Caco-2 (cell line): ENCODE measurements at regions not wholly inside any gene's neighbourhood (a gene's known extent, or its start where the extent isn't known, plus 50 kb on each side); places are given as distances from the start of the nearest gene placed in this dataset.

ENCODE experiments used
- BruUV-seq: library from RNA; stranded (reverse); fragments of 400-500 nt; replicated peaks from 2 replicates; lab custom pipeline; 2021; lab: Mats Ljungman, UMichigan
- CTCF ChIA-PET: fragments of 300-600 bp; sonication (Branson Sonifier 250); formaldehyde crosslinking; loops from one replicate; lab custom pipeline; 2022; ENCODE audit warnings: antibody characterized with exemption; lab: Charles Lee
- POLR2A ChIA-PET: fragments of 300-600 bp; sonication (Branson Sonifier 250); formaldehyde crosslinking; loops from one replicate; lab custom pipeline; 2022; ENCODE audit warnings: antibody characterized with exemption; lab: Charles Lee
- DNase-seq, 2 experiments: peaks; one replicate each; pipeline versions ENCODE4 v3.0.0 to v3.0.0-alpha.2; 2020 to 2022
- H3K27me3 ChIP-seq: replicated peaks from 2 replicates; pipeline ENCODE4 v1.6.0; 2011; ENCODE audit warnings: low read length; ENCODE audit not compliant: control insufficient read depth, insufficient read depth
- H3K36me3 ChIP-seq: 2 replicates; pipeline ENCODE4 v1.5.1; 2011; ENCODE audit warnings: low read length; ENCODE audit not compliant: control insufficient read depth, insufficient read depth
- H3K4me1 ChIP-seq: fragments of 250-450 bp; sonication (Bioruptor Pico); 2 replicates; pipeline ENCODE4 v1.5.1; 2020; ENCODE audit warnings: mild to moderate bottlenecking
- H3K4me3 ChIP-seq: 2 replicates; pipeline ENCODE4 v1.5.1; 2011; ENCODE audit warnings: low read depth, mild to moderate bottlenecking, control low read depth, low read length
- H3K9me3 ChIP-seq: fragments of 250-450 bp; sonication (Bioruptor Pico); 2 replicates; pipeline ENCODE4 v1.5.1; 2020; ENCODE audit warnings: mild to moderate bottlenecking, moderate library complexity
- H3K27ac Mint-ChIP-seq: one replicate; pipeline ENCODE4 v1.8.0; 2022; ENCODE audit warnings: mixed read lengths; ENCODE audit not compliant: unreplicated experiment
- H3K27me3 Mint-ChIP-seq: one replicate; pipeline ENCODE4 v1.8.0; 2022; ENCODE audit warnings: mixed read lengths; ENCODE audit not compliant: insufficient read depth, unreplicated experiment
- H3K36me3 Mint-ChIP-seq: one replicate; pipeline ENCODE4 v1.8.0; 2022; ENCODE audit warnings: mild to moderate bottlenecking, mixed read lengths; ENCODE audit not compliant: insufficient read depth, unreplicated experiment
- H3K4me1 Mint-ChIP-seq: one replicate; pipeline ENCODE4 v1.8.0; 2022; ENCODE audit warnings: low read depth, mixed read lengths; ENCODE audit not compliant: unreplicated experiment
- H3K4me3 Mint-ChIP-seq: one replicate; pipeline ENCODE4 v1.8.0; 2022; ENCODE audit warnings: mild to moderate bottlenecking, moderate library complexity, mixed read lengths; ENCODE audit not compliant: unreplicated experiment
- H3K9me3 Mint-ChIP-seq: one replicate; pipeline ENCODE4 v1.8.0; 2022; ENCODE audit warnings: mixed read lengths; ENCODE audit not compliant: unreplicated experiment
- intact Hi-C: fragments of 100-400 bp; cut with micrococcal nuclease; formaldehyde crosslinking; loops from one replicate; pipeline ENCODE4 v1.10.0; 2022; ENCODE audit not compliant: unreplicated experiment
- TF ChIP-seq, protein P1 (sequence below), 2 experiments: fragments of 200-600 bp in 1 of 2; IDR thresholded peaks; 1 replicate in 1 of 2; 2 replicates in 1 of 2; pipeline versions ENCODE4 v1.5.1 to v1.8.0; 2011 to 2022; ENCODE audit warnings: antibody characterized with exemption in 1 of 2, control low read depth in 1 of 2, inconsistent platforms in 1 of 2, low read depth in 1 of 2, low read length in 1 of 2, mild to moderate bottlenecking in 1 of 2, moderate library complexity in 1 of 2; ENCODE audit not compliant: insufficient read depth in 1 of 2, severe bottlenecking in 1 of 2, unreplicated experiment in 1 of 2

DNA sequence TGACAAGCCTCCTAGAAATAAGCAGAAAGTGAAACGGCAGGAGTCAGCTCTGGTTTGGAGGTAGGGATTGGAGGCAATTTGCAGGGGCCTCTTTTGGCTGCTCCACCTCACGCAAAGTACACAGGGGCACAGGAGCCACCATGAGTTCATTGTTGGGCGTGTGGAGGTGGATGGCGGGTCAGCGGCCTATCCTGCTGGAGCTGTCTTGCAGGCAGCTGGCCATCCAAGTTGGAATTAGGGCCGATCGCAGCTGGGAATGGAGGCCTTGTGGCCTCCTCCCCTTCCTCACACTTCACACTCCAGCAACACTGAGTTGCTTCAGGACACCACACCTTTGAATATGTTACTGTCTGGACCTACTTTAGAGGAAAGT is 171.5 kb downstream of the MYCN start:
- POLR2A ChIA-PET = no interaction called here
- no TSS peak for BruUV-seq
- Histone ChIP-seq H3K4me3 (no peak overlapping the region), H3K27me3 (no peaks in the 10 kb centered on the region), H3K36me3 (no peaks in the 10 kb centered on the region), H3K4me1 (peaks cover 40% of the 10 kb centered on the region), H3K9me3 (no peaks in the 10 kb centered on the region)
- intact Hi-C loops = no loop called here
- Mint-ChIP-seq H3K27ac (no peak overlapping the region), H3K9me3 (no peaks in the 10 kb centered on the region), H3K27me3 (no peaks in the 10 kb centered on the region), H3K4me1 (peaks cover 16% of the 10 kb centered on the region), H3K36me3 (no peaks in the 10 kb centered on the region), H3K4me3 (no peak overlapping the region)
- TF ChIP-seq, protein P1, sequence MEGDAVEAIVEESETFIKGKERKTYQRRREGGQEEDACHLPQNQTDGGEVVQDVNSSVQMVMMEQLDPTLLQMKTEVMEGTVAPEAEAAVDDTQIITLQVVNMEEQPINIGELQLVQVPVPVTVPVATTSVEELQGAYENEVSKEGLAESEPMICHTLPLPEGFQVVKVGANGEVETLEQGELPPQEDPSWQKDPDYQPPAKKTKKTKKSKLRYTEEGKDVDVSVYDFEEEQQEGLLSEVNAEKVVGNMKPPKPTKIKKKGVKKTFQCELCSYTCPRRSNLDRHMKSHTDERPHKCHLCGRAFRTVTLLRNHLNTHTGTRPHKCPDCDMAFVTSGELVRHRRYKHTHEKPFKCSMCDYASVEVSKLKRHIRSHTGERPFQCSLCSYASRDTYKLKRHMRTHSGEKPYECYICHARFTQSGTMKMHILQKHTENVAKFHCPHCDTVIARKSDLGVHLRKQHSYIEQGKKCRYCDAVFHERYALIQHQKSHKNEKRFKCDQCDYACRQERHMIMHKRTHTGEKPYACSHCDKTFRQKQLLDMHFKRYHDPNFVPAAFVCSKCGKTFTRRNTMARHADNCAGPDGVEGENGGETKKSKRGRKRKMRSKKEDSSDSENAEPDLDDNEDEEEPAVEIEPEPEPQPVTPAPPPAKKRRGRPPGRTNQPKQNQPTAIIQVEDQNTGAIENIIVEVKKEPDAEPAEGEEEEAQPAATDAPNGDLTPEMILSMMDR (IDR thresholded peaks at IDR 0.05; ENCODE audit: insufficient read depth in 1 of 2, low read depth in 1 of 2, low read length in 1 of 2, severe bottlenecking in 1 of 2, unreplicated experiment in 1 of 2) = no peak
- CTCF ChIA-PET = no interaction called here
- no peak for DNase-seq

DNA sequence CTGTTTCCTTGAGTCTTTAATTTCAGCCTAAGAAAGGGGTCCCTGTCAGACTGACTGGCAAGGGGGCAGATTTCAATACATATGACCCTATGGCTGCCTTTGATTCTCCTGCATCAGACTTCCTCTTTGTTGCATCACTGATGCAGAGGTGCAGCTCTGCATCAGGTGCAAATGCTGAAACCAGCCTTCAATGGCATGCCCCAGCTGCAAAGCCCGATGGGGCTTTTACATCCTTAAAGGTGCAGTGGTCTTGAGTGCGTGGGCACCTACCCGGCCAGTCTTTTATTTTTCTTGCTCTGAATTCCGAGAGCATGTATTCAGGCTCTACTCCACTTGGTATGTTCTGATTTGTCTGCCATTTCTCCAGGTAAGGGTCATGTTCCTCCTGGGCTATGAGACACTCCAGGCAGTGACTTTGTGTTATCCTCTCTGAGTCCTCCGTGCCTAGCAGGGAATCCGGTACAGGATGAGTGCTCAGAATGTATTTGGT is 169.5 kb downstream of the MYCN start:
- Histone ChIP-seq H3K27me3 (no peaks in the 10 kb centered on the region), H3K9me3 (no peaks in the 10 kb centered on the region), H3K36me3 (no peaks in the 10 kb centered on the region), H3K4me1 (peaks cover 38% of the 10 kb centered on the region), H3K4me3 (no peak overlapping the region)
- intact Hi-C loops = no loop called here
- BruUV-seq = no TSS peak
- no peaks in the 10 kb centered on the region for H3K27me3 Mint-ChIP-seq
- H3K4me1 Mint-ChIP-seq = peaks cover 17% of the 10 kb centered on the region
- CTCF ChIA-PET = no interaction called here
- POLR2A ChIA-PET = no interaction called here
- H3K4me3 Mint-ChIP-seq = no peak overlapping the region
- H3K36me3 Mint-ChIP-seq = no peaks in the 10 kb centered on the region
- no peaks in the 10 kb centered on the region for H3K9me3 Mint-ChIP-seq
- TF ChIP-seq, protein P1 (IDR thresholded peaks at IDR 0.05; ENCODE audit: insufficient read depth in 1 of 2, low read depth in 1 of 2, low read length in 1 of 2, severe bottlenecking in 1 of 2, unreplicated experiment in 1 of 2) = no peak
- DNase-seq = no peak
- no peak overlapping the region for H3K27ac Mint-ChIP-seq

DNA sequence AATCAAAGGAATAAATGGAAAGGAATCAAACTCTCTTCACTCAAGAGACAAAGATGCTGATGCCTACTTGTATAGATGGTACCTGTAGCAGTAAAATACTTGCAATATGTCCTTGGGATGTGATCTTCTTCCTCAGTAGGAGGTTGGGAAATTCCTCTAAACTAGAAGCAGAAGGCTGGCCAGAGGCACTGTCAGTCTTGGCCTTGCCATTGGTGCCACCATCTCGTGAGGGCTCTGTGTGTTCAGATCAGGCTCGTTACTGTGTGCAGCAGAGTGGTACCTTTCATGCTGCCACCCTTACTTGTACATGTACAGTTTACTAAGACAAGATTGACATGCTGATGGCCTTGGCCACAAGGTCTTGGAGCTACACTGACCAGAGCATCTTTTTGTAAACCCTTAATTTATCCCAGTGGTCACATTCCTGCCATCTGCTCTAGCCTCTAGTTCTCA is 169.0 kb downstream of the MYCN start:
- intact Hi-C loops = no loop called here
- Mint-ChIP-seq H3K4me1 (peaks cover 22% of the 10 kb centered on the region), H3K27ac (no peak overlapping the region), H3K27me3 (no peaks in the 10 kb centered on the region), H3K4me3 (no peak overlapping the region), H3K9me3 (peaks cover under 1% of the 10 kb centered on the region), H3K36me3 (no peaks in the 10 kb centered on the region)
- TF ChIP-seq, protein P1 (IDR thresholded peaks at IDR 0.05; ENCODE audit: insufficient read depth in 1 of 2, low read depth in 1 of 2, low read length in 1 of 2, severe bottlenecking in 1 of 2, unreplicated experiment in 1 of 2) = no peak
- peaks cover 38% of the 10 kb centered on the region for H3K4me1 ChIP-seq
- CTCF ChIA-PET = no interaction called here
- BruUV-seq = no TSS peak
- DNase-seq = no peak
- no peak overlapping the region for H3K4me3 ChIP-seq
- no peaks in the 10 kb centered on the region for H3K36me3 ChIP-seq
- H3K9me3 ChIP-seq = no peaks in the 10 kb centered on the region
- POLR2A ChIA-PET = no interaction called here
- no peaks in the 10 kb centered on the region for H3K27me3 ChIP-seq
